SK-N-SH treated with all-trans-retinoic acid at 6 μM for 48 hours (cell line): ENCODE measurements at regions not wholly inside any gene's neighbourhood (a gene's known extent, or its start where the extent isn't known, plus 50 kb on each side); places are given as distances from the start of the nearest gene placed in this dataset.

Experiments
- ATAC-seq: fragments of 200-7000 bp; cut with Tn5 transposase; 3 replicates; pipeline ENCODE4 v1.9.1; 2020; ENCODE audit warnings: mild to moderate bottlenecking, moderate library complexity
- ARNTL ChIP-seq: fragments of 450-650 bp; formaldehyde crosslinking; IDR thresholded peaks from 2 replicates; pipeline ENCODE4 v1.5.0; 2020; ENCODE audit warnings: low read depth, mild to moderate bottlenecking, moderate library complexity, borderline replicate concordance
- BACH2 ChIP-seq: fragments of 250-450 bp; sonication (Bioruptor Pico); IDR thresholded peaks from 2 replicates; pipeline ENCODE4 v1.9.0; 2021; ENCODE audit warnings: mild to moderate bottlenecking, borderline replicate concordance
- CREB5 ChIP-seq: fragments of 250-450 bp; sonication (Bioruptor Pico); IDR thresholded peaks from 2 replicates; pipeline ENCODE4 v1.5.1; 2020; ENCODE audit warnings: low read depth, mild to moderate bottlenecking, moderate library complexity
- CSDC2 ChIP-seq: fragments of 250-450 bp; sonication (Bioruptor Pico); IDR thresholded peaks from 2 replicates; pipeline ENCODE4 v1.5.0; 2020; ENCODE audit warnings: mild to moderate bottlenecking, moderate library complexity
- CSRNP3 ChIP-seq: fragments of 250-450 bp; sonication (Bioruptor Pico); IDR thresholded peaks from 2 replicates; pipeline ENCODE4 v1.5.1; 2021; ENCODE audit warnings: mild to moderate bottlenecking, moderate library complexity
- ESRRG ChIP-seq: fragments of 250-450 bp; sonication (Bioruptor Pico); IDR thresholded peaks from 2 replicates; pipeline ENCODE4 v1.6.1; 2021; ENCODE audit warnings: mild to moderate bottlenecking
- GLIS3 ChIP-seq: fragments of 250-450 bp; sonication (Bioruptor Pico); IDR thresholded peaks from 2 replicates; pipeline ENCODE4 v1.5.0; 2020; ENCODE audit warnings: mild to moderate bottlenecking, moderate library complexity
- ISL1 ChIP-seq: fragments of 250-450 bp; sonication (Bioruptor Pico); IDR thresholded peaks from 2 replicates; pipeline ENCODE4 v2.1.2; 2022; ENCODE audit warnings: mild to moderate bottlenecking, moderate library complexity
- OSR1 ChIP-seq: fragments of 250-450 bp; sonication (Bioruptor Pico); IDR thresholded peaks from 2 replicates; pipeline ENCODE4 v1.8.0; 2022; ENCODE audit warnings: moderate library complexity, mild to moderate bottlenecking, inconsistent platforms
- PATZ1 ChIP-seq: fragments of 250-450 bp; sonication (Bioruptor Pico); IDR thresholded peaks from 2 replicates; pipeline ENCODE4 v1.8.0; 2020; ENCODE audit warnings: mild to moderate bottlenecking, moderate library complexity, borderline replicate concordance
- POU6F1 ChIP-seq: fragments of 250-450 bp; sonication (Bioruptor Pico); IDR thresholded peaks from 2 replicates; pipeline ENCODE4 v1.8.0; 2021; ENCODE audit warnings: low read depth, mild to moderate bottlenecking, moderate library complexity, borderline replicate concordance
- PPARA ChIP-seq: fragments of 250-450 bp; sonication (Bioruptor Pico); IDR thresholded peaks from 2 replicates; pipeline ENCODE4 v1.5.0; 2020; ENCODE audit warnings: mild to moderate bottlenecking, borderline replicate concordance
- RARB ChIP-seq: fragments of 250-450 bp; sonication (Bioruptor Pico); IDR thresholded peaks from 2 replicates; pipeline ENCODE4 v1.8.0; 2021; ENCODE audit warnings: mild to moderate bottlenecking, moderate library complexity
- TCF4 ChIP-seq: fragments of 250-450 bp; sonication (Bioruptor Pico); IDR thresholded peaks from 2 replicates; pipeline ENCODE4 v1.8.0; 2021; ENCODE audit warnings: mild to moderate bottlenecking, moderate library complexity, borderline replicate concordance
- TOX ChIP-seq: fragments of 250-450 bp; sonication (Bioruptor Pico); IDR thresholded peaks from 2 replicates; pipeline ENCODE4 v1.8.0; 2021; ENCODE audit warnings: mild to moderate bottlenecking, moderate library complexity, borderline replicate concordance
- TSHZ2 ChIP-seq: fragments of 250-450 bp; sonication (Bioruptor Pico); IDR thresholded peaks from 2 replicates; pipeline ENCODE4 v1.5.0; 2020; ENCODE audit warnings: mild to moderate bottlenecking, moderate library complexity
- ZC3H10 ChIP-seq: fragments of 250-450 bp; sonication (Bioruptor Pico); IDR thresholded peaks from 2 replicates; pipeline ENCODE4 v1.5.1; 2021; ENCODE audit warnings: mild to moderate bottlenecking, moderate library complexity
- ZFP3 ChIP-seq: fragments of 250-450 bp; sonication (Bioruptor Pico); IDR thresholded peaks from 2 replicates; pipeline ENCODE4 v1.5.0; 2020; ENCODE audit warnings: mild to moderate bottlenecking, moderate library complexity
- ZFP30 ChIP-seq: fragments of 450-650 bp; formaldehyde crosslinking; IDR thresholded peaks from 2 replicates; pipeline ENCODE4 v1.5.0; 2022; ENCODE audit warnings: mild to moderate bottlenecking, moderate library complexity
- ZNF565 ChIP-seq: fragments of 450-650 bp; formaldehyde crosslinking; conservative IDR thresholded peaks from 2 replicates; pipeline ENCODE4 v1.5.0; 2020; ENCODE audit warnings: low read depth, mild to moderate bottlenecking, moderate library complexity
- ZNF70 ChIP-seq: fragments of 450-650 bp; formaldehyde crosslinking; IDR thresholded peaks from 2 replicates; pipeline ENCODE4 v1.5.0; 2020; ENCODE audit warnings: mild to moderate bottlenecking, moderate library complexity
- ZNF8 ChIP-seq: fragments of 450-650 bp; formaldehyde crosslinking; IDR thresholded peaks from 2 replicates; pipeline ENCODE4 v1.5.0; 2020; ENCODE audit warnings: mild to moderate bottlenecking, moderate library complexity

GRCh38 chr13:75197803-75198202, 284.2 kb downstream of the TBC1D4 start:
- TF ChIP-seq ZNF8 (CRISPR knock-in tag) (no peak), ZNF70 (CRISPR knock-in tag) (no peak), GLIS3 (no peak), ISL1 (CRISPR knock-in tag) (no peak), CSRNP3 (CRISPR knock-in tag) (no peak), ZC3H10 (CRISPR knock-in tag) (no peak), TCF4 (CRISPR knock-in tag) (no peak), RARB (CRISPR knock-in tag) (no peak), ZFP30 (no peak)
- TF ChIP-seq, all 23 proteins: peak for 0
- ATAC-seq = no peak

- no peak for ATAC-seq
- no peak for TF ChIP-seq CSDC2 (CRISPR knock-in tag)
- no peak for TF ChIP-seq TOX (CRISPR knock-in tag)
- no peak for TF ChIP-seq ZNF8 (CRISPR knock-in tag)
- TF ChIP-seq BACH2 (CRISPR knock-in tag) = no peak
- TF ChIP-seq ZFP3 (CRISPR knock-in tag) = no peak
- no peak for TF ChIP-seq ZC3H10 (CRISPR knock-in tag)
- TF ChIP-seq ARNTL = no peak
- no peak for TF ChIP-seq POU6F1
These were observed 285.7 kb downstream of the TBC1D4 start for GRCh38 chr13:75196147-75196837.

- no peak for TF ChIP-seq ZNF70 (CRISPR knock-in tag)
- no peak for TF ChIP-seq BACH2 (CRISPR knock-in tag)
- no peak for TF ChIP-seq PPARA (CRISPR knock-in tag)
- TF ChIP-seq ISL1 (CRISPR knock-in tag) = no peak
- no peak for TF ChIP-seq OSR1 (CRISPR knock-in tag)
- no peak for TF ChIP-seq ZC3H10 (CRISPR knock-in tag)
- no peak for TF ChIP-seq ZNF8 (CRISPR knock-in tag)
- TF ChIP-seq ZNF565 (CRISPR knock-in tag) = no peak
- ATAC-seq = no peak
These were observed 286.3 kb downstream of the TBC1D4 start for GRCh38 chr13:75195495-75196146.

- no peak for TF ChIP-seq ESRRG
- no peak for TF ChIP-seq ZNF70 (CRISPR knock-in tag)
- TF ChIP-seq POU6F1 = no peak
- no peak for TF ChIP-seq ZFP3 (CRISPR knock-in tag)
- ATAC-seq = no peak
These were observed 287.1 kb downstream of the TBC1D4 start for GRCh38 chr13:75194717-75195462.

- ATAC-seq = no peak
- TF ChIP-seq CREB5 (CRISPR knock-in tag) = no peak
- no peak for TF ChIP-seq TOX (CRISPR knock-in tag)
- TF ChIP-seq TCF4 (CRISPR knock-in tag) = no peak
- TF ChIP-seq ESRRG = no peak
- TF ChIP-seq ARNTL = no peak
- TF ChIP-seq PATZ1 = no peak
- TF ChIP-seq TSHZ2 = no peak
- no peak for TF ChIP-seq ISL1 (CRISPR knock-in tag)
- TF ChIP-seq GLIS3 = no peak
- TF ChIP-seq ZFP3 (CRISPR knock-in tag) = no peak
These were observed 295.6 kb downstream of the TBC1D4 start for GRCh38 chr13:75186379-75186778.
